DMS53 treated with DMSO at 0.1 percent for 48 hours (cell line): ENCODE measurements at regions not wholly inside any gene's neighbourhood (a gene's known extent, or its start where the extent isn't known, plus 50 kb on each side); places are given as distances from the start of the nearest gene placed in this dataset.
A peak's percentile ranks its signal among the peaks of the same experiment; 100 is the strongest.
"Not testable (repeated sequence)": the region's sequence is repeated elsewhere in the genome, so short reads cannot be mapped to it uniquely, and the experiment has no call there.

ENCODE experiments used
- DNase-seq: peaks from one replicate; lab custom pipeline; 2025; ENCODE audit not compliant: unreplicated experiment; lab: John Stamatoyannopoulos, UW

DNA sequence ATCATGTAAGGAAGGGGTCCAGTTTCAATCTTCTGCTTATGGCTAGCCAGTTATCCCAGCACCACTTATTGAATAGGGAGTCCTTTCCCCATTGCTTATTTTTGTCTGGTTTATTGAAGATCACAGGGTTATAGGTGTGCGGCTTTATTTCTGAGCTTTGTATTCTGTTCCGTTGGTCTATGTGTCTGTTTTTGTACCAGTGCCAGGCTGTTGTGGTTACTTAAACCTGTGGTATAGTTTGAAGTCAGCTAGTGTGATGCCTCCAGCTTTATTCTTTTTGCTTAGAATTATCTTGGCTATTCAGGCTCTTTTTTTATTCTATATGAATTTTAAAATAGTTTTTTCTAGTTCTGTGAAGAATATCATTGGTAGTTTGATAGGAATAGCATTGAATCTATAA lies 234.6 kb upstream of the CASK start:
- DNase-seq: not testable (repeated sequence)

GRCh38 chrX:42151808-42152207 lies 228.5 kb upstream of the CASK start:
- no peak for DNase-seq

DNA sequence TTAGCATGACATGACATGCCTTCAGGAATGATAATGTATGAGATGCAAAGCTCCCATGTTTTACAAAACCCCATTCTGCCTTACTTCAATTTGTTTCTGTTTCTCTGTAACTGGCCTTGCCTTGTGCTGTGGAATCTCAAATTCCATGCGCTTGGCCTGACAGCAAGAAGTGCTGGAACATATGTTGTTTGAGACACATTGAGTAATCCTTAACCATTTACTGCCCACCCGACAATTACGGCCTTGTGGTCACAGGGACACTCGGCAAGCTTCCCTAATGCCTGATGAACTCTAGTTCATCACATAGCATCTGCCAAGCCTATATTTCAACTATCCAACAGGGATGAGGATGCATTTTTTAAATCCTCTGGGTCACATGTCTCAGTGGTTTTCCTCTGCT lies 226.4 kb upstream of the CASK start:
- no peak for DNase-seq

DNA sequence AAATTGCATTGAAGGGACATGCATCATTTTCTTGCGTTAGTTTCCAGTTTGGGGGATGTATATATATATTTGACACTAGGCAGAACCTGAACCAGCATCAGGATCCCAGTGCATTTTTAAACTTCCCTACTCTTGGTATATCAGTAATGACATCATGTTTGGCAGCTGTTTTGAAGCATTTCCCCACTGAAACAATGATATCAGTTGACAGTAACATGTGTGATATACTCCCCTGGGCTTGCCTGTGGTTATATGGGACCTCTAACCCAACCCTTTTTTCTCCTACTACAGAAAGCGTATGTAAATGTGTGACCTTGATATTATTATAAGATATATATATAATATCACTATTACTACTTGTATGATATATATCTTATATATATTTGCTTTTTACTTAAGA lies 225.9 kb upstream of the CASK start:
- DNase-seq: no peak

- DNase-seq: no peak
These were observed 220.7 kb upstream of the CASK start for GRCh38 chrX:42143866-42144592.

- DNase-seq: no peak
These were observed 217.0 kb upstream of the CASK start for GRCh38 chrX:42140320-42140719.

DNA sequence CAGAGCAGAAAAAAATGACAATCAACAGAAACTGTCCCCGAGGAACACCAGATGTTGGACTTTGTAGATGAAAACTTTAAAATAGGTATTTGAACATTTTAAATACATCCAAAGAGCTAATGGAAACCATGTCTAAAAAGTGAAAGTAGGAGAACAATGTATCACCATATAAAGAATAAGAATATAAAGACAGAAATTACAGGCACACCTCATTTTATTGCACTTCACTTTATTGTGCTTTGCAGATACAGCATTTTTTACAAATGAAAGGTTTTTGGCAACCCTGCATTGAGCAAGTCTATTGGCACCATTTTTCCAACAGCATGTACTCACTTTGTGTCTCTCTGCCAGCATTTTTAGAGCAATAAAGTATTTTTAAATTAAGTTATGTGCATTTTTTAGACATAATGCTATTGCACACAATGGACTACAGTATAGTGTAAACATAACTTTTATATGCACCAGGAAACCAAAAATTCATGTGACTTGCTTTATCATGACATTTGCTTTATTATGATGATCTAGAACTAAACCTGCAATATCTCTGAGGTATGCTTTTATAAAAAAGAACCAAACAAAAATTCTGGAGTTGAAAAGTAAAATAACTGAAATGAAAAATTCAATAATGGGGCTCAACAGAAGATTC lies 212.4 kb upstream of the CASK start:
- no peak for DNase-seq

DNA sequence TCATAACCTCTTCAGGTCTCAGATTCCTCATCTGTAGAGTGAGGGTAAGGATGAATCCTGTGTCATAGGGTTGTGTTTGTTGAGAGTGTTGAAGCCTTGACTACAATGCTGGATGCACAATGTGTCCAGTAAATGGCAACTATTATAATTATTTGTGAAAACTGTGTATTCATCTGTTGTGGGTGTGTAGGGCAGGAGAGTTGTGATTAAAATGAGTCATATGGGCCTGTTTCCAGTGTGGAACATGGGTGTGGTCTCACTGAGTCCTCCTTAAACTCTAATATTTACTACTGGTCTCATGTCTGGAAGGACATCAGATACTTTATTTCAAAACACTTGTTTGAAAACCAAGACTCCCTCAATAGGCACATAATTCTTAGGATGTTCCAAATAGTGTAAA lies 208.5 kb upstream of the CASK start:
- no peak for DNase-seq

DNA sequence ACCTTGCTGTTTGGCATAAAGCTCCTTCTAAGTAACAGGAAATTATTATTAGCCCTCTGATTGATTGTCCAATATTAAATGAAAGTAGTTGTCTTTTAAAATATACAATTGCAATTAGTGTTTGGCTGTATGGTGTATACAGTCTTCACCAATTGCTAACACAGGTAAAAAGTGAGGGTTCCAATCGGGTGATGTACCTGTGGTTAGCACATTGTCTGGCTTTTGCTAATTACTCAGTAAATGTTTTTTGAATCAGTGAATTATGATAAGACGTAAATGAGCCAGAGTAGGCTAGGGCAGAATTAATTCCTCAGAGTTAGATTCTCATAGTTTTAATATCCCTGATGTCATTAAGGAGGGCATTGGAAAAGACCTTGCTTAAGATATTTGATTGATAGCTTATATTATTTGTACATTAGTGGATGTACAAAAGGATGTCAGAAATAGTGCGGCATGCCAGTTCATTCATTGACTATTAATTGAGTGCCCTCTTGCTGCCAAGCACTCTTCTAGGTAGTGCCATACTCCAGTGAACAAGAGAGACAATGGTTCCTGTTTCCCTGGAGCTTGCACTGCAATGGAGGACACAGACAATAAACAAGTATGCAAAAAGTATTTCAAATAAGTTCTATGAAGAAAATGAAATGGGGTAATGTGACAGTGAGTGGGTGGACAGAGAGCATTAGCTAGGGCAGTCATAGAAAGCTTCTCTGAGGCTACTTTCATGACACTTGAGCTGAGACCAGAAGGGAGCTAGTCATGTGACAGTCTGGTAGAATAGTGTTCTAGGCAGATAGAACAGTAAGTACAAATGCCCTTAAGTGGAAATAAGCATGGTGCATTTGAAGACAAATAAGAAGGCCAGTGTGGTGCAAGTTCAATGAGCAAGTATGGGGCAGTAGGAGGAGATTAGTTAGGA lies 205.9 kb upstream of the CASK start:
- no peak for DNase-seq

DNA sequence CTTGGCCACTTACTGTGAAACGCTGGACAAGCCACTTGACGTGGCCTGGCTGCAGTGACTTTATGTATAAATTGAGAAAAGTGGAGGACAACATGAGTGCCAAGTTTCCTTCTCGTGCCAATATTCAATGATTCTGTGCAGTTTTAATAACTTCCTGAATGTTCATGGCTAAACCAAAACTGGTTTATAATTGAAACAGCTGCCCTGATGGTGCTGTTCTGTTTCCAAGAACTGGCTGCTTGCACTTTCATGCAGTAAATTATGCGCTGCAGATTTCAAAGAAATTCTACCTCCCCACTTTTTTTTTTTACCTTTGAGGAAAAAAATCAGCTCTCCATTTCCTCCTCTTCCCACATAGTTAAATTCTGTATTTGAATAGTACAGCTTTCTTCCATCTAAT lies 205.2 kb upstream of the CASK start:
- no peak for DNase-seq

DNA sequence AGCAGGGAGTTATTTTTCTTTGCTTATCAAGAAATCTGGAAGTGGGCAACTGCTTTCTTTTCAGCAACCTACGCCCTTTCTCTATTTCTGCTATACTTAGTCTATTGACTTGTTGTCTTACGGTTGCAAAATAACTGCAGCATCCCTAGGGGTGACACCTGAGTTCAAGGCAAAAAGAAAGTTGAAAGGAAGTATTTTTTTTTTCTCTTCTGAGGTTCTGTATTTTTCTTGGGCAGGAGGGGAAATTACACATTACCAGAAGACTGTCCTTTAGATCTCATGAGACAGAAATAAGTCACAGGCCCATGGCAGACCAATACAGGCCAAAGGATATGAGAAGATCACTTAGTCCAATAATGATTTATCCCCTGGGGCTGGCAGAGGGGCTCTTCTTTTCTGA lies 204.7 kb upstream of the CASK start:
- no peak for DNase-seq

GRCh38 chrX:42127563-42127962 lies 204.2 kb upstream of the CASK start:
- DNase-seq: no peak

- DNase-seq: no peak
These were observed 200.0 kb upstream of the CASK start for GRCh38 chrX:42123369-42123768.

- peak; percentile 95 for DNase-seq
These were observed 195.7 kb upstream of the CASK start for GRCh38 chrX:42119076-42119475.

DNA sequence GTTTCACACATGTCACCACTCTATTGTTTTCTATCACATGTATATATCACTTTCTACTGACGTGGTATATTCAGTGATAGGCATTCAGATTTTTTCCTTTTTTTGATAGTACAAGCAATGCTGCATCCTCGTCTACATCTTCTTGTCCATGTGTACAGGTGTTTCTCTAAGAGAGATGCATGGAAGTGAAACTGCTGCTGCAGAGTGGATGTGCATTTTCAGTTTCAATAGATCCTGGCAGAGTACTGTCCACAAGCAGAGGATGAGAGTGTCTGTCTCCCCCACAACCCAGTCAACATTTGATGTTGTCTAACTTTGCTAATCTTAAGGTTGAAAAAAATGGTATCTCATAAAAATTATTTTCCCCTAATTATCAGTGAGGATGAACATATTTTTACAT lies 194.0 kb upstream of the CASK start:
- no peak for DNase-seq

- no peak for DNase-seq
These were observed 186.1 kb upstream of the CASK start for GRCh38 chrX:42109428-42109827.

- no peak for DNase-seq
These were observed 184.4 kb upstream of the CASK start for GRCh38 chrX:42107495-42108488.

GRCh38 chrX:42106556-42106955 lies 183.2 kb upstream of the CASK start:
- no peak for DNase-seq

DNA sequence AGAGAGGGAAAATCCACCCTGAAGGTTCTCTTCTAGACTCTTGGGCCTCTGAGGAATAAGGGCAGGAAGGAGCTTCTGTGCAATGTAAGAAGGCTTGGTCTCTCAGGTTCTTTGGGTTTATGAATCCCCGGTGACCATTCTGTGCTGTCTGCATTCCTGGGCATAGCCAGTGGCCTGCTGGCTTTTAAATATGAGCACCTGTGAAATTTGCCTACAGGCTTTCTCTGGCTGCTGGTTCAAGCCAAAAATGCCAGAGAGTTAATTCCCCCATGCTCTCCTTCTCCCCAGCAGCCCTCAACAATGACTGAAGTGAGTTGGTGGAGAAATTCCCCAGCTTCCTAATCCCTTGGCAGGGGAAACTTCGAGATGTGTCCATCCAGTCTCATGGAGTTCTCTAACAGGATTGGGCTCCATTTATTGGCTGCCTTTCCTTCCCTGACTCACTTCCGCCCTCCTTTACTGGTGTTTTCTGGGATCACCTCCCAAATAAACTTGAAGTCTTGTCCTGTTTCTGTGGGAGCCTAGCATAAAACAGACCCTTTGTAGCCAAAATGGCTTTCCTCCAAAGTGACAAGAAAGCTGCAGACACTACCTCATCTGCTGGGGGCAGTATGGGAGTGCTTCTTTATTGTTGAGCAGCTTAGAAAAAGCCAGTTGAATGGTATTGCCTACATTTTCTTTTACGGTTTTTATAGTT lies 179.4 kb upstream of the CASK start:
- DNase-seq: no peak

GRCh38 chrX:42098900-42099299 lies 175.5 kb upstream of the CASK start:
- no peak for DNase-seq
